H1 (cell line): ENCODE measurements at regions not wholly inside any gene's neighbourhood (a gene's known extent, or its start where the extent isn't known, plus 50 kb on each side); places are given as distances from the start of the nearest gene placed in this dataset.

ENCODE experiments used
- CTCF ChIA-PET: fragments of 300-600 bp; sonication (Branson Sonifier 250); formaldehyde crosslinking; loops from one replicate; lab custom pipeline; 2021; ENCODE audit not compliant: partially characterized antibody; lab: Charles Lee
- POLR2A ChIA-PET: fragments of 300-600 bp; sonication (Branson Sonifier 250); formaldehyde crosslinking; loops from one replicate; lab custom pipeline; 2021; ENCODE audit warnings: inconsistent platforms; ENCODE audit not compliant: partially characterized antibody; lab: Charles Lee
- DNase-seq, 2 experiments: peaks; one replicate each; pipeline versions ENCODE4 v3.0.0 to v3.0.0-alpha.2; 2010 to 2022; ENCODE audit warnings: low spot score in 2 of 2, low read depth in 1 of 2, mixed read lengths in 1 of 2
- FAIRE-seq: peaks from 2 replicates; lab custom pipeline; 2011; peaks lifted over from hg19 to GRCh38; lab: Jason Lieb, UNC
- H2AFZ ChIP-seq: 2 replicates; pipeline ENCODE4 v1.8.1; 2012; ENCODE audit warnings: low read length, inconsistent platforms
- H2AK5ac ChIP-seq: 2 replicates; pipeline ENCODE4 v1.6.1; 2013; ENCODE audit warnings: low read depth, low read length
- H2BK120ac ChIP-seq: replicated peaks from 2 replicates; pipeline ENCODE3; 2013; ENCODE audit warnings: low read depth, low read length, inconsistent platforms
- H2BK12ac ChIP-seq: 2 replicates; pipeline ENCODE4 v1.6.1; 2013; ENCODE audit warnings: low read depth, low read length
- H2BK15ac ChIP-seq: 2 replicates; pipeline ENCODE4 v1.6.1; 2013; ENCODE audit warnings: low read length
- H2BK20ac ChIP-seq: 2 replicates; pipeline ENCODE4 v1.6.1; 2013; ENCODE audit warnings: low read length
- H2BK5ac ChIP-seq: 2 replicates; pipeline ENCODE4 v1.6.1; 2013; ENCODE audit warnings: low read depth, low read length
- H3K14ac ChIP-seq: 2 replicates; pipeline ENCODE4 v1.6.1; 2013; ENCODE audit warnings: inconsistent platforms; ENCODE audit not compliant: insufficient read length
- H3K18ac ChIP-seq: 2 replicates; pipeline ENCODE4 v1.6.1; 2013; ENCODE audit warnings: low read length; ENCODE audit errors: extremely low read depth
- H3K23ac ChIP-seq: 2 replicates; pipeline ENCODE4 v1.6.1; 2013; ENCODE audit warnings: inconsistent platforms; ENCODE audit not compliant: insufficient read length
- H3K23me2 ChIP-seq: 2 replicates; pipeline ENCODE4 v1.6.1; 2013; ENCODE audit warnings: low read depth, low read length
- H3K27ac ChIP-seq: 2 replicates; pipeline ENCODE4 v1.6.1; 2011; ENCODE audit warnings: low read depth, low read length, inconsistent platforms
- H3K27me3 ChIP-seq, 4 experiments: replicated peaks in 1 of 4; 1 replicate in 1 of 4; 2 replicates in 3 of 4; pipeline versions ENCODE4 v1.6.1 to v1.8.1; 2011 to 2013; ENCODE audit warnings: low read length in 3 of 4, mild to moderate bottlenecking in 3 of 4, inconsistent platforms in 2 of 4, mixed read lengths in 2 of 4, moderate library complexity in 1 of 4; ENCODE audit not compliant: control insufficient read depth in 3 of 4, insufficient read depth in 3 of 4; ENCODE audit errors: extremely low read depth in 1 of 4
- H3K36me3 ChIP-seq, 4 experiments: 2 replicates each; pipeline versions ENCODE4 v1.6.1 to v1.8.1; 2011 to 2013; ENCODE audit warnings: mild to moderate bottlenecking in 4 of 4, low read length in 3 of 4, moderate library complexity in 2 of 4, control low read depth in 1 of 4, inconsistent platforms in 1 of 4; ENCODE audit not compliant: insufficient read depth in 4 of 4, control insufficient read depth in 2 of 4
- H3K4ac ChIP-seq: replicated peaks from 2 replicates; pipeline ENCODE3; 2013; ENCODE audit warnings: low read length, low read depth, mixed read lengths, inconsistent platforms; ENCODE audit not compliant: insufficient read length
- H3K4me1 ChIP-seq, 4 experiments: replicated peaks in 1 of 4; 1 replicate in 1 of 4; 2 replicates in 3 of 4; pipeline versions ENCODE4 v1.6.1 to v1.8.1; 2011 to 2013; ENCODE audit warnings: low read length in 3 of 4, inconsistent platforms in 2 of 4, mixed read lengths in 1 of 4; ENCODE audit not compliant: insufficient read depth in 4 of 4, control insufficient read depth in 3 of 4
- H3K4me2 ChIP-seq, 2 experiments: 2 replicates each; pipeline versions ENCODE4 v1.6.1 to v1.8.1; 2011 to 2013; ENCODE audit warnings: low read depth in 2 of 2, low read length in 2 of 2, control low read depth in 1 of 2, inconsistent platforms in 1 of 2, mild to moderate bottlenecking in 1 of 2; ENCODE audit not compliant: insufficient read depth in 1 of 2
- H3K4me3 ChIP-seq, 4 experiments: fragments of 200-600, 300-600 bp in 1 of 4; sonication (generic), shearing (Covaris generic), sonication (Bioruptor Twin) in 1 of 4; 2 replicates each; pipeline versions ENCODE4 v1.5.1 to v1.8.1; 2011 to 2016; ENCODE audit warnings: low read length in 4 of 4, low read depth in 3 of 4, control low read depth in 2 of 4, inconsistent platforms in 2 of 4, mild to moderate bottlenecking in 2 of 4, mixed read lengths in 1 of 4, moderate library complexity in 1 of 4; ENCODE audit not compliant: insufficient read depth in 2 of 4; ENCODE audit errors: extremely low read depth in 1 of 4
- H3K56ac ChIP-seq: replicated peaks from 2 replicates; pipeline ENCODE3; 2013; ENCODE audit warnings: low read depth, mild to moderate bottlenecking, mixed read lengths, low read length, inconsistent platforms; ENCODE audit not compliant: insufficient read length
- H3K79me1 ChIP-seq: 2 replicates; pipeline ENCODE4 v1.6.1; 2013; ENCODE audit warnings: low read depth, low read length, control low read depth
- H3K79me2 ChIP-seq, 2 experiments: 2 replicates each; pipeline versions ENCODE4 v1.6.1 to v1.8.1; 2012 to 2013; ENCODE audit warnings: low read length in 2 of 2, mild to moderate bottlenecking in 2 of 2, inconsistent platforms in 1 of 2; ENCODE audit not compliant: insufficient read depth in 2 of 2, control insufficient read depth in 1 of 2
- H3K9ac ChIP-seq, 4 experiments: replicated peaks in 1 of 4; 1 replicate in 1 of 4; 2 replicates in 3 of 4; pipeline versions ENCODE4 v1.6.1 to v1.8.1; 2011 to 2013; ENCODE audit warnings: low read depth in 3 of 4, low read length in 3 of 4, control low read depth in 2 of 4, mild to moderate bottlenecking in 2 of 4, moderate library complexity in 2 of 4, inconsistent platforms in 1 of 4; ENCODE audit errors: extremely low read depth in 1 of 4
- H3K9me3 ChIP-seq, 2 experiments: 2 replicates each; pipeline versions ENCODE4 v1.6.1 to v1.8.1; 2012 to 2013; ENCODE audit warnings: mild to moderate bottlenecking in 2 of 2, moderate library complexity in 2 of 2, control low read depth in 1 of 2, inconsistent platforms in 1 of 2, low read depth in 1 of 2, low read length in 1 of 2, mixed read lengths in 1 of 2; ENCODE audit not compliant: insufficient read depth in 2 of 2
- H4K20me1 ChIP-seq, 2 experiments: replicated peaks in 1 of 2; 2 replicates each; pipeline versions ENCODE3 to v1.8.1; 2011 to 2013; ENCODE audit warnings: inconsistent platforms in 2 of 2, low read length in 2 of 2, mild to moderate bottlenecking in 1 of 2; ENCODE audit not compliant: insufficient read depth in 2 of 2, control insufficient read depth in 1 of 2
- H4K5ac ChIP-seq: 2 replicates; pipeline ENCODE4 v1.6.1; 2013; ENCODE audit warnings: low read length, low read depth, mixed read lengths, inconsistent platforms; ENCODE audit not compliant: insufficient read length
- H4K8ac ChIP-seq: 2 replicates; pipeline ENCODE4 v1.8.0; 2013; ENCODE audit warnings: mild to moderate bottlenecking, moderate library complexity, low read length, inconsistent platforms; ENCODE audit not compliant: insufficient read depth; ENCODE audit errors: extremely low read depth
- H4K91ac ChIP-seq: replicated peaks from 2 replicates; pipeline ENCODE3; 2013; ENCODE audit warnings: low read length, mixed read lengths, inconsistent platforms; ENCODE audit not compliant: insufficient read length
- CEBPB ChIP-seq: IDR thresholded peaks from 2 replicates; pipeline ENCODE4 v1.6.1; 2012; ENCODE audit warnings: low read depth, low read length
- CREB1 ChIP-seq: IDR thresholded peaks from 2 replicates; pipeline ENCODE4 v1.6.1; 2012; ENCODE audit warnings: inconsistent platforms
- FOSL1 ChIP-seq: IDR thresholded peaks from 2 replicates; pipeline ENCODE4 v1.6.1; 2011; ENCODE audit warnings: mild to moderate bottlenecking, low read depth, low read length, moderate library complexity; ENCODE audit not compliant: insufficient read depth
- KDM1A ChIP-seq: fragments of 200-600, 300-600 bp; sonication (generic); IDR thresholded peaks from 2 replicates; pipeline ENCODE4 v1.7.1; 2016; ENCODE audit warnings: mild to moderate bottlenecking, low read length, borderline replicate concordance
- MAFK ChIP-seq: IDR thresholded peaks from 2 replicates; pipeline ENCODE4 v1.6.1; 2012; ENCODE audit warnings: low read depth, mild to moderate bottlenecking, improper control_type of control experiment, low read length
- POLR2A ChIP-seq, 2 experiments: IDR thresholded peaks; 1 replicate in 1 of 2; 2 replicates in 1 of 2; pipeline ENCODE4 v1.6.1; 2011; ENCODE audit warnings: low read depth in 2 of 2, low read length in 2 of 2, mild to moderate bottlenecking in 2 of 2; ENCODE audit errors: control extremely low read depth in 1 of 2
- POU5F1 ChIP-seq: IDR thresholded peaks from 2 replicates; pipeline ENCODE4 v1.6.1; 2011; ENCODE audit warnings: low read depth, mild to moderate bottlenecking, low read length, moderate library complexity
- SAP30 ChIP-seq: fragments of 300-600 bp; sonication (generic); IDR thresholded peaks from 2 replicates; pipeline ENCODE4 v1.7.1; 2012; ENCODE audit warnings: low read length, moderate library complexity, mild to moderate bottlenecking, inconsistent platforms; ENCODE audit not compliant: insufficient read depth, insufficient replicate concordance
- SIN3A ChIP-seq, 2 experiments: IDR thresholded peaks in 1 of 2; conservative IDR thresholded peaks in 1 of 2; 2 replicates each; pipeline ENCODE4 v1.6.1; 2011 to 2012; ENCODE audit warnings: low read length in 2 of 2, improper control_type of control experiment in 1 of 2, low read depth in 1 of 2, mild to moderate bottlenecking in 1 of 2
- ZNF274 ChIP-seq: IDR thresholded peaks from 2 replicates; pipeline ENCODE4 v1.7.0; 2012; ENCODE audit warnings: low read length, borderline replicate concordance; ENCODE audit errors: extremely low read depth
- WGBS, 2 experiments: shearing (Covaris generic) in 1 of 2; methylation state at CpG; one replicate each; pipeline versions ENCODE4 v1.1.6 to v1.1.7; 2013 to 2015; ENCODE audit warnings: low lambda C conversion rate in 2 of 2, mixed read lengths in 2 of 2, inconsistent platforms in 1 of 2, low coverage in 1 of 2, missing lambda C conversion rate in 1 of 2; ENCODE audit not compliant: insufficient replicate concordance in 2 of 2, insufficient coverage in 1 of 2, insufficient read length in 1 of 2; ENCODE audit errors: extremely low coverage in 1 of 2, missing lambda C conversion rate in 1 of 2; 5-methylcytosine and 5-hydroxymethylcytosine counted together
- TF ChIP-seq, protein P1 (sequence below): IDR thresholded peaks from 2 replicates; pipeline ENCODE4 v1.6.1; 2012; ENCODE audit warnings: low read length, inconsistent platforms
- TF ChIP-seq, protein P2 (sequence below): IDR thresholded peaks from 2 replicates; pipeline ENCODE4 v1.6.1; 2011; ENCODE audit warnings: low read depth, mild to moderate bottlenecking, low read length; ENCODE audit not compliant: insufficient read depth

DNA sequence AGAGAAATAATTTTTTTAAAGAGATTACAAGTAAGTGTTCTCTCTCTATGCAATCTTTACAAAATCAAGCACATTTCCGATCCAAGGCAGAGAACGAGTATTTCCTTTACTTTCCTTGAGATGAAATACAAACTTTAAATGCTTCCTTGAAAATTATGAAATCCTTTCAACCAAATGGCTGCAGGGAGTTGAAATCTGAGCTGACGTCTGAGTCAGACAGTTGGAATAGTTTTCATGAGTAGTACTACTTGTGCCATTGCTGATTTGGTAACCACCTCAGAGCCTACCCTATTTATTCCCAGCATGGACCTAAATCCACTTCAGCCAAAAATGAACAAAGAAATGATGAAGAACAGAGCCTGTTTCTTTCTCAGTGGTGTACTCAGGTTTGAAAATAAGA is 183.6 kb downstream of the GIPC2 start:
- peaks cover 0 to 5% (median 0%) of the 10 kb centered on the region in 4 experiments; a peak in 1 of 7 replicates for H3K4me1 ChIP-seq
- POLR2A ChIA-PET, result no interaction called here
- 78% methylated on average over 3 of the region's 3 CpGs; no CpG with 5 or more reads in 1 of the 2 experiments for WGBS, 2 experiments
- no peak for DNase-seq
- H3K14ac ChIP-seq, result no peak overlapping the region
- no peak overlapping the region for H3K9ac ChIP-seq
- H2BK20ac ChIP-seq, result no peak overlapping the region
- no peak overlapping the region for H3K4ac ChIP-seq
- no peaks in the 10 kb centered on the region for H3K79me2 ChIP-seq
- no peaks in the 10 kb centered on the region for H3K36me3 ChIP-seq
- no peak overlapping the region for H2AFZ ChIP-seq
- CTCF ChIA-PET, result interaction anchor here (1.1 kb wide), 1 partner anchor 105 kb away, joined by 3 read pairs; no protein-coding TSS in a partner anchor
- H3K23ac ChIP-seq, result no peak overlapping the region
- H3K18ac ChIP-seq, result no peak overlapping the region
- no peaks in the 10 kb centered on the region for H4K20me1 ChIP-seq
- no peak overlapping the region for H4K91ac ChIP-seq
- H2BK5ac ChIP-seq, result no peak overlapping the region
- H3K27ac ChIP-seq, result no peak overlapping the region
- H3K9me3 ChIP-seq, result 0 out of 4 replicates have a peak, but pooled peaks cover 0 to 2% of the 10 kb centered on the region in 2 experiments
- no peak overlapping the region for H2BK15ac ChIP-seq
- FAIRE-seq, result no peak
- no peak overlapping the region for H2AK5ac ChIP-seq
- H4K5ac ChIP-seq, result no peak overlapping the region
- H4K8ac ChIP-seq, result no peak overlapping the region
- H3K23me2 ChIP-seq, result no peaks in the 10 kb centered on the region
- H2BK120ac ChIP-seq, result no peak overlapping the region
- H2BK12ac ChIP-seq, result no peak overlapping the region
- H3K27me3 ChIP-seq, result peaks cover 12 to 43% (median 20%) of the 10 kb centered on the region in 4 experiments
- H3K56ac ChIP-seq, result no peak overlapping the region
- H3K4me3 ChIP-seq, result no peak overlapping the region
- H3K79me1 ChIP-seq, result no peaks in the 10 kb centered on the region
- no peak overlapping the region for H3K4me2 ChIP-seq
- TF ChIP-seq SAP30 (no peak), ZNF274 (no peak), CEBPB (no peak), POU5F1 (no peak), CREB1 (no peak), MAFK (no peak), POLR2A (IDR thresholded peaks at IDR 0.05; ENCODE audit: control extremely low read depth in 1 of 2, low read depth in 2 of 2, low read length in 2 of 2) (no peak), FOSL1 (no peak), SIN3A (conservative IDR thresholded peaks at IDR 0.05 in 1 of 2, IDR thresholded peaks at IDR 0.05 in 1 of 2; ENCODE audit: low read depth in 1 of 2, low read length in 2 of 2) (no peak), KDM1A (no peak)
- TF ChIP-seq, protein P1, sequence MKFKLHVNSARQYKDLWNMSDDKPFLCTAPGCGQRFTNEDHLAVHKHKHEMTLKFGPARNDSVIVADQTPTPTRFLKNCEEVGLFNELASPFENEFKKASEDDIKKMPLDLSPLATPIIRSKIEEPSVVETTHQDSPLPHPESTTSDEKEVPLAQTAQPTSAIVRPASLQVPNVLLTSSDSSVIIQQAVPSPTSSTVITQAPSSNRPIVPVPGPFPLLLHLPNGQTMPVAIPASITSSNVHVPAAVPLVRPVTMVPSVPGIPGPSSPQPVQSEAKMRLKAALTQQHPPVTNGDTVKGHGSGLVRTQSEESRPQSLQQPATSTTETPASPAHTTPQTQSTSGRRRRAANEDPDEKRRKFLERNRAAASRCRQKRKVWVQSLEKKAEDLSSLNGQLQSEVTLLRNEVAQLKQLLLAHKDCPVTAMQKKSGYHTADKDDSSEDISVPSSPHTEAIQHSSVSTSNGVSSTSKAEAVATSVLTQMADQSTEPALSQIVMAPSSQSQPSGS, result no peak
- TF ChIP-seq, protein P2, sequence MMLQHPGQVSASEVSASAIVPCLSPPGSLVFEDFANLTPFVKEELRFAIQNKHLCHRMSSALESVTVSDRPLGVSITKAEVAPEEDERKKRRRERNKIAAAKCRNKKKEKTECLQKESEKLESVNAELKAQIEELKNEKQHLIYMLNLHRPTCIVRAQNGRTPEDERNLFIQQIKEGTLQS, result no peak
